ENCODE measurements at regions not wholly inside any gene's neighbourhood (a gene's known extent, or its start where the extent isn't known, plus 50 kb on each side); places are given as distances from the start of the nearest gene placed in this dataset.
"Not testable (repeated sequence)": the region's sequence is repeated elsewhere in the genome, so short reads cannot be mapped to it uniquely, and the experiment has no call there.

DNA sequence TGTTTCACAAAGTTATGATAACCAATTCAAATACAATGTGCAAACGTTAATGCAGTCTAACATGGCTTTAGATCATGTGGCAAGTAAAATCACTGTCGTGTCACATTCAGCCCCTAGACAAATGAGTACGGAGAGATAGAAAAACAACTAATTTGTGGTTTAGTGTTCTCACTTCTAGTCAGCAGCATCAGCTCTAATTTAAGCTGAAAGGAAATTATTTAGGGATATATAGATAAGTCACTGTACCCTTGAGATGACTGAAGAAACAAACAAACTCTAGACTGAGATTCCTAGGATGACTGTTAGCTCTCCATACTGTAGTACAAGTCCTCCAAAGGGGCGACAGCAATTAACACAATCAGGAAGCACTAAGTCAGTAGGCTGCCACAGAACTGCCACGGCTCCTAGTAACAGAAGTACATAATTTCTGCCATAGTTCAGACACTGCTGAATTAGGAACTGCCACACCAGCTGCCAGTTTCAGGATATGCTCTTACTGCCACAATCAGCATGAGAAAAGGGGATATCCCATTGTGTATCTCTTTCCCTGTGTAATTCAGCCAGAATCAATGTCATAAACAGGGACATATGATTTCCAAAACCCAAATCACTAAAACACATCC lies 150.4 kb upstream of the NEGR1 start:
- no peaks in the 10 kb centered on the region for H3K27me3 ChIP-seq
- intact Hi-C loops (cut with DNase I; ENCODE audit: low total_unique reads), result no loop called here
- H3K4me3 ChIP-seq, result no peak overlapping the region
- no peaks in the 10 kb centered on the region for H3K36me3 ChIP-seq
- TF ChIP-seq, protein P1, sequence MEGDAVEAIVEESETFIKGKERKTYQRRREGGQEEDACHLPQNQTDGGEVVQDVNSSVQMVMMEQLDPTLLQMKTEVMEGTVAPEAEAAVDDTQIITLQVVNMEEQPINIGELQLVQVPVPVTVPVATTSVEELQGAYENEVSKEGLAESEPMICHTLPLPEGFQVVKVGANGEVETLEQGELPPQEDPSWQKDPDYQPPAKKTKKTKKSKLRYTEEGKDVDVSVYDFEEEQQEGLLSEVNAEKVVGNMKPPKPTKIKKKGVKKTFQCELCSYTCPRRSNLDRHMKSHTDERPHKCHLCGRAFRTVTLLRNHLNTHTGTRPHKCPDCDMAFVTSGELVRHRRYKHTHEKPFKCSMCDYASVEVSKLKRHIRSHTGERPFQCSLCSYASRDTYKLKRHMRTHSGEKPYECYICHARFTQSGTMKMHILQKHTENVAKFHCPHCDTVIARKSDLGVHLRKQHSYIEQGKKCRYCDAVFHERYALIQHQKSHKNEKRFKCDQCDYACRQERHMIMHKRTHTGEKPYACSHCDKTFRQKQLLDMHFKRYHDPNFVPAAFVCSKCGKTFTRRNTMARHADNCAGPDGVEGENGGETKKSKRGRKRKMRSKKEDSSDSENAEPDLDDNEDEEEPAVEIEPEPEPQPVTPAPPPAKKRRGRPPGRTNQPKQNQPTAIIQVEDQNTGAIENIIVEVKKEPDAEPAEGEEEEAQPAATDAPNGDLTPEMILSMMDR (IDR thresholded peaks at IDR 0.05), result no peak
- TF ChIP-seq POLR2A (IDR thresholded peaks at IDR 0.05), result no peak
- H3K4me1 ChIP-seq, result no peaks in the 10 kb centered on the region
- H3K27ac ChIP-seq, result no peak overlapping the region
- no peaks in the 10 kb centered on the region for H3K9me3 ChIP-seq
- no peak for DNase-seq

DNA sequence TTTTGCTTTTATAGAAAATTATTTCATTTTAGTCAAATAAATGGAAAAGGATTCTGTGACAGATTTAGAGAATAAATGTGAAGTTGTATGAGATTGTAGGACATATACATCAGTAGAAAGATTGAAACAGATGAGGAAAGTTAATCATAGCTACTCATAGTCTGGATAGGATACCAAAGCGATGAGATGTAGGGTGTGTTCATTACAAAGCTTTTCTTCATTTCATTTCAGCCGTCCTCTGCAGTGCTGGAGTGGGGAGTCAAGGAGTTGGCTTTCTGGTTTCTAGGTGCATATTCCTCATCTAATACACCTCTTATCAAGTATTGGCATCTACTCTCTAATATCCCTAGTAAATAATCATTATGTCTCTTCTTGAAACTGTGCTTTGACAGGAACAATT lies 149.5 kb upstream of the NEGR1 start:
- Histone ChIP-seq H3K36me3 (no peaks in the 10 kb centered on the region), H3K27me3 (no peaks in the 10 kb centered on the region), H3K4me1 (no peaks in the 10 kb centered on the region), H3K9me3 (no peaks in the 10 kb centered on the region), H3K4me3 (no peak overlapping the region), H3K27ac (no peak overlapping the region)
- TF ChIP-seq POLR2A (IDR thresholded peaks at IDR 0.05), result no peak
- TF ChIP-seq, protein P1 (IDR thresholded peaks at IDR 0.05), result no peak
- DNase-seq, result no peak
- intact Hi-C loops (cut with DNase I; ENCODE audit: low total_unique reads), result no loop called here

DNA sequence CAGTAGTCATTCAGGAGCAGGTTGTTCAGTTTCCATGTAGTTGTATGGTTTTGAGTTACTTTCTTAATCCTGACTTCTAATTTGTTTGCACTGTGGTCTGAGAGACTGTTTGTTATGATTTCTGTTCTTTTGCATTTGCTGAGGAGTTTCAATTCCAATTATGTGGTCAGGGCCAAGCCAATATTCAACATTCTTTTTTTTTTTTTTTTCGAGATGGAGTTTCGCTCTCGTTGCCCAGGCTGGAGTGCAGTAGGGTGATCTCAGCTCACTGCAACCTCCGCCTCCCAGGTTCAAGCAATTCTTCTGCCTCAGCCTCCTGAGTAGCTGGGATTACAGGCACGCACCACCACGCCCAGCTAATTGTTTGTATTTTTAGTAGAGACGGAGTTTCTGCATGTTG lies 145.9 kb upstream of the NEGR1 start:
- DNase-seq; H3K27me3 ChIP-seq; H3K36me3 ChIP-seq; H3K9me3 ChIP-seq; H3K27ac ChIP-seq; intact Hi-C loops (cut with DNase I; ENCODE audit: low total_unique reads); H3K4me1 ChIP-seq; H3K4me3 ChIP-seq: not testable (repeated sequence)

DNA sequence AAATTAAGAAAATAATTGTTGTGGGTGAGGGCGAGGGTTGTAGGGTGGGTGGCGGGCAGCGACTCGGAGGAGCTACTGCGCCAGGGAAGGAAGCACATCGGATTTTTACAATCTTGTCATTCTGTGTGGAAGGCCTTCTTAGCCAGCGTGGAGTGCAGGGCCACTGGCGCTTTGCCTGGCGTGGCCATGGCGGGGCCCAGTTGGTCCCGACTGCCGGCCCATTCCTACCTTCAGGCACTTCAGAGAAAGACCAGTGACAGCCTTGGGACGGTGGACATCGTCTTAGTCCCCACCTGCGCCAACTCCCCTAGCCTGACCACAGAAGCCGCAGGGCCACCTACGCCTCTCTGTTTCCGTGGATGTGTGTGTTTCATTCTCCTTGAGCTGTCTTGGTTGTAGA lies 136.9 kb upstream of the NEGR1 start:
- Histone ChIP-seq H3K36me3 (no peaks in the 10 kb centered on the region), H3K27ac (no peak overlapping the region), H3K4me3 (no peak overlapping the region), H3K9me3 (no peaks in the 10 kb centered on the region), H3K27me3 (no peaks in the 10 kb centered on the region), H3K4me1 (no peaks in the 10 kb centered on the region)
- intact Hi-C loops (cut with DNase I; ENCODE audit: low total_unique reads), result no loop called here
- no peak for DNase-seq
- TF ChIP-seq, protein P1 (IDR thresholded peaks at IDR 0.05), result no peak
- no peak for TF ChIP-seq POLR2A (IDR thresholded peaks at IDR 0.05)

DNA sequence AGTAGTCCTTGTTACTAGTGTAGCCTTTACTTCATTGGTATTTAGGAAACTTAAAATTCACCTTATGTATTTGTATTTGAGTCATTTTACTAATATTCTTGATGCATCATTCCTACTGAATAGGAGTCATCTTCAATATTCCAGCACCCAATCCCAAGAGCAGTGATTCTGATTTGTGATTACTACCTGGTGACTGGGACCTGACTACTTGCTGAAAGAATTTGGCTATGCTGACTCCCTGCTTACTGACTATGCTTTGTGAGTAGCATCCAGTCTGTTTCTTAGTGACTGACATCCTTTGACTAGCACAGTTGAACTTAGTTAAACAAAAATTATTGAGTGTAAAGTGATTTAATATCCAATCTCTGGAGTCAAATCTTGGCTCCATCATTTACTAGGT lies 129.9 kb upstream of the NEGR1 start:
- no peaks in the 10 kb centered on the region for H3K27me3 ChIP-seq
- H3K4me1 ChIP-seq, result no peaks in the 10 kb centered on the region
- TF ChIP-seq POLR2A (IDR thresholded peaks at IDR 0.05), result no peak
- TF ChIP-seq, protein P1 (IDR thresholded peaks at IDR 0.05), result no peak
- H3K27ac ChIP-seq, result no peak overlapping the region
- no peak overlapping the region for H3K4me3 ChIP-seq
- intact Hi-C loops (cut with DNase I; ENCODE audit: low total_unique reads), result no loop called here
- no peak for DNase-seq
- no peaks in the 10 kb centered on the region for H3K36me3 ChIP-seq
- H3K9me3 ChIP-seq, result no peaks in the 10 kb centered on the region

DNA sequence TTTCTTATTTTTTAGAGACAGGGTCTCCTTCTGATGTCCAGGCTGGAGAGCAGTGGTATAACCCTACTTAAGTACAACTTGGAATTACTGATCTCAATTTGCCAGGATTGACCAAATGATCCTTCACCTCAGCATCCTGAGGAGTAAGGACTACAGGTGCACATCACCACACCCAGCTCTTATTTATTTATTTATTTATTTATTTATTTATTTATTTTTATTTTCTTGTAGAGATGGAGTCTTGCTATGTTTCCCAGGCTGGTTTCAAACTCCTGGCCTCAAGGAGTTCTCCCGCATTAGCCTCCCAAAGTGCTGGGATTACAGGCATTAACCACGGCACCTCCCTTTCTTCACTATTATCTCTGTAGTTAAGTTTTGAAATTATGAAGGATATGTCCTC lies 117.5 kb upstream of the NEGR1 start:
- Histone ChIP-seq H3K36me3 (no peaks in the 10 kb centered on the region), H3K9me3 (no peaks in the 10 kb centered on the region), H3K4me3 (no peak overlapping the region), H3K4me1 (no peaks in the 10 kb centered on the region), H3K27me3 (no peaks in the 10 kb centered on the region), H3K27ac (no peak overlapping the region)
- no peak for TF ChIP-seq POLR2A (IDR thresholded peaks at IDR 0.05)
- TF ChIP-seq, protein P1 (IDR thresholded peaks at IDR 0.05), result no peak
- DNase-seq, result no peak
- intact Hi-C loops (cut with DNase I; ENCODE audit: low total_unique reads), result no loop called here

Data from uterus (tissue), 3 donors.